ENCODE measurements at regions not wholly inside any gene's neighbourhood (a gene's known extent, or its start where the extent isn't known, plus 50 kb on each side); places are given as distances from the start of the nearest gene placed in this dataset.

DNA sequence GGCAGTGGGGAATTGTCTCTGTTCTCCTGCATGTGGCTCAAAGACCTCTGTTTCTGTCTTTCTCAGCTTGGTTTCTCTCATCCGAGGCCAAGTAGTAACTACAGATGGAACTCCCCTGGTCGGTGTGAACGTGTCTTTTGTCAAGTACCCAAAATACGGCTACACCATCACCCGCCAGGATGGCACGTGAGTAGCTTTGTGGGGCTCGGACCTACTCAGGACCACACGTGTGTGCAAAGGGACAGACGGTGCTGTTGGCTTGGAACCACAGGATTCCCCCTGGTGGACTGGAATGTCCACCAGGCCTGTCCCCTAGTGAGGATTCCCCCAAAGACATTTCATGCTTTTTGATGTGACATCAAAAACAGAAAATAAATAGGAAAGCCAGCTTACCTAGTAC is 96.3 kb upstream of the WWC1 start:
- Histone ChIP-seq H3K27me3 (no peaks in the 10 kb centered on the region), H3K36me3 (no peaks in the 10 kb centered on the region), H3K4me3 (no peak overlapping the region), H3K4me1 (no peaks in the 10 kb centered on the region), H3K9me3 (no peaks in the 10 kb centered on the region), H3K27ac (no peak overlapping the region)
- TF ChIP-seq, protein P1, sequence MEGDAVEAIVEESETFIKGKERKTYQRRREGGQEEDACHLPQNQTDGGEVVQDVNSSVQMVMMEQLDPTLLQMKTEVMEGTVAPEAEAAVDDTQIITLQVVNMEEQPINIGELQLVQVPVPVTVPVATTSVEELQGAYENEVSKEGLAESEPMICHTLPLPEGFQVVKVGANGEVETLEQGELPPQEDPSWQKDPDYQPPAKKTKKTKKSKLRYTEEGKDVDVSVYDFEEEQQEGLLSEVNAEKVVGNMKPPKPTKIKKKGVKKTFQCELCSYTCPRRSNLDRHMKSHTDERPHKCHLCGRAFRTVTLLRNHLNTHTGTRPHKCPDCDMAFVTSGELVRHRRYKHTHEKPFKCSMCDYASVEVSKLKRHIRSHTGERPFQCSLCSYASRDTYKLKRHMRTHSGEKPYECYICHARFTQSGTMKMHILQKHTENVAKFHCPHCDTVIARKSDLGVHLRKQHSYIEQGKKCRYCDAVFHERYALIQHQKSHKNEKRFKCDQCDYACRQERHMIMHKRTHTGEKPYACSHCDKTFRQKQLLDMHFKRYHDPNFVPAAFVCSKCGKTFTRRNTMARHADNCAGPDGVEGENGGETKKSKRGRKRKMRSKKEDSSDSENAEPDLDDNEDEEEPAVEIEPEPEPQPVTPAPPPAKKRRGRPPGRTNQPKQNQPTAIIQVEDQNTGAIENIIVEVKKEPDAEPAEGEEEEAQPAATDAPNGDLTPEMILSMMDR (IDR thresholded peaks at IDR 0.05): no peak
- intact Hi-C loops (cut with DNase I; ENCODE audit: low total_unique reads): no loop called here
- DNase-seq: no peak

DNA sequence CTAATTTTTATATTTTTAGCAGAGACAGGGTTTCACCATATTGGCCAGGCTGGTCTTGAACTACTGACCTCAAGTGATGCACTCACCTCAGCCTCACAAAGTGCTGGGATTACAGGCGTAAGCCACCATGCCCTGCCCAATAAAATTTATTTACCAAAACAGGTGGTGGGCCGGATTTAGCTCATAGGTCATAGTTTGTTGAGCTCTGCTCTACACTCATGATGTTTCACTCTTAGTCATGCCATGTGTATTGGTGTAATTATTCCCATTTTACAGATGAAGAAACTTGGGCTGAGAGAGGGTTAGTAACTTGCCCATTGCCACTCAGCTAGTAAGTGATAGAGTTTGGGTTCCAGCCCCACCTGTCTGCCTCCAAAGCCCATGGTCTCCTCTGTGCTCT is 93.1 kb upstream of the WWC1 start:
- no peaks in the 10 kb centered on the region for H3K4me1 ChIP-seq

DNA sequence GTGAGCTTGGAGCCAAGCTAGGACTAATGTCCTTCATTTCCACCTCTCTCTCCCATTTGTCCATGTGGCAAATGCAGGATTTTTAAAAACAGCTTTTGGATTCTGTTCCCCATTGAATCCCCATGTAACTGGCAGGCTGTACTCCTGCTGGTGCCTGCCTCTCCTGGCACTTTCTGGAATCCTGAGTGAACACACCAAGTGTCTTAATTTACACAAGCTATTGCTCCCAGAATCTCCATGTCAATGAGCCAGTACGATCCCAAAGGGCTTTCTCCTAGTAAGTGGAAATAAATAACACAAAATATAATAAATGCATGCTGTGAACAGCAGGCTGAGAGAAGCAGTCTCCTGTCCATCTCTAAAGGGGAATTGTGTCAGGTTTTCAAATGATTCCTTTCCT is 88.4 kb upstream of the WWC1 start:
- no peaks in the 10 kb centered on the region for H3K4me1 ChIP-seq
- no peak overlapping the region for H3K4me3 ChIP-seq
- no peak overlapping the region for H3K27ac ChIP-seq
- TF ChIP-seq, protein P1 (IDR thresholded peaks at IDR 0.05): no peak
- H3K36me3 ChIP-seq: no peaks in the 10 kb centered on the region
- no peaks in the 10 kb centered on the region for H3K9me3 ChIP-seq
- no peaks in the 10 kb centered on the region for H3K27me3 ChIP-seq
- intact Hi-C loops (cut with DNase I; ENCODE audit: low total_unique reads): no loop called here
- DNase-seq: no peak

More for the DNA sequence above, 93.1 kb upstream of the WWC1 start:
- no peak overlapping the region for H3K27ac ChIP-seq
- no peak overlapping the region for H3K4me3 ChIP-seq
- no peak for DNase-seq
- TF ChIP-seq, protein P1 (IDR thresholded peaks at IDR 0.05): no peak
- no peaks in the 10 kb centered on the region for H3K36me3 ChIP-seq
- H3K27me3 ChIP-seq: no peaks in the 10 kb centered on the region
- H3K9me3 ChIP-seq: no peaks in the 10 kb centered on the region
- intact Hi-C loops (cut with DNase I; ENCODE audit: low total_unique reads): no loop called here

DNA sequence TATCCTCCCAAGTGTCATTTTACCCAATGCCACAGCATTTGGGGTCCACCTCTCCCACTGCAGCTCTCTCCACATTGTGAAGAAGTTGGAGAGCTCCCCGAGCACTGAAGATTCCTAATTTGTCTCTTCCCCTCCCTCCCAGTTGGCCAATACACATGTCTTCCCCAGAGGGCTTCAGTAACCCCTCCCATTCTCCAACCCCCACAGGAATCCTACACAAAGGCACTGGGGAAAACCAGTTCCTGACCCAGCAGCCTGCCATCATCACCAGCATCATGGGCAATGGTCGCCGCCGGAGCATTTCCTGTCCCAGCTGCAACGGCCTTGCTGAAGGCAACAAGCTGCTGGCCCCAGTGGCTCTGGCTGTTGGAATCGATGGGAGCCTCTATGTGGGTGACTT is 87.3 kb upstream of the WWC1 start:
- intact Hi-C loops (cut with DNase I; ENCODE audit: low total_unique reads): no loop called here

DNA sequence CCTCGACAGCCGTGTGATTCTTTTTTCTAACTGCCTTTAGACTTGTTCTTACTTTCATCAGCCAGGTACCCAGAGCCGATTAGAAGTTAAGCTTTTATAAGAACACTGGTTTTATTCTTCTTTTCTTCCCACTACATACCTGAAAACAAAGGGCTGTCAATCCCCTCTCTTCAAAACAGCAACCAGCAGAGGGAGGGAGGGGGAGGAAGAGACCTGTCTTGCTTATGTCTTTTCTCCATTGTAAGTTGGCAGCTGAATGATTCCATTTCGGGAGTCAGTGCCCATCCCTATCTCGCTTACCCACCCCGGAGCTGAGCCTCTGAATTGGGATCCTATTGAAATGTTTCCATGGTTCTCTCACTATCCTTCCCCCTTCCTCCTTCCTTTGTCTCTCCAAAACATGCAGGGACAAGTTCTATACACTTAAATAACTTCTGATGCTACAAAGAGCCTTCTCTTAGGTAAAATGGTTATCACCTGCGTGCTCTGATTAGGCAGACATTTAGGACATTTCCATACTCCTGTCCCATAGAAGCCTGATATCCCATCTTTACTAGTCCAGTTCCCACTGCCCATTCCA is 83.9 kb upstream of the WWC1 start:
- Histone ChIP-seq H3K4me3 (no peak overlapping the region), H3K9me3 (no peaks in the 10 kb centered on the region), H3K36me3 (no peaks in the 10 kb centered on the region), H3K4me1 (peaks cover 0 to 9% (median 2%) of the 10 kb centered on the region in 4 donors), H3K27ac (no peak overlapping the region), H3K27me3 (no peaks in the 10 kb centered on the region)
- intact Hi-C loops (cut with DNase I; ENCODE audit: low total_unique reads): no loop called here
- no peak for DNase-seq
- TF ChIP-seq, protein P1 (IDR thresholded peaks at IDR 0.05): no peak

More for the DNA sequence above, 87.3 kb upstream of the WWC1 start:
- Histone ChIP-seq H3K27me3 (no peaks in the 10 kb centered on the region), H3K4me3 (no peak overlapping the region), H3K4me1 (peaks cover 0 to 1% (median 0%) of the 10 kb centered on the region in 4 donors), H3K36me3 (no peaks in the 10 kb centered on the region), H3K9me3 (no peaks in the 10 kb centered on the region), H3K27ac (no peak overlapping the region)
- TF ChIP-seq, protein P1 (IDR thresholded peaks at IDR 0.05): no peak
- DNase-seq: no peak

Measured in tibial artery (tissue), 4 donors.